ENCODE measurements at regions not wholly inside any gene's neighbourhood (a gene's known extent, or its start where the extent isn't known, plus 50 kb on each side); places are given as distances from the start of the nearest gene placed in this dataset.
"Not testable (repeated sequence)": the region's sequence is repeated elsewhere in the genome, so short reads cannot be mapped to it uniquely, and the experiment has no call there.

DNA sequence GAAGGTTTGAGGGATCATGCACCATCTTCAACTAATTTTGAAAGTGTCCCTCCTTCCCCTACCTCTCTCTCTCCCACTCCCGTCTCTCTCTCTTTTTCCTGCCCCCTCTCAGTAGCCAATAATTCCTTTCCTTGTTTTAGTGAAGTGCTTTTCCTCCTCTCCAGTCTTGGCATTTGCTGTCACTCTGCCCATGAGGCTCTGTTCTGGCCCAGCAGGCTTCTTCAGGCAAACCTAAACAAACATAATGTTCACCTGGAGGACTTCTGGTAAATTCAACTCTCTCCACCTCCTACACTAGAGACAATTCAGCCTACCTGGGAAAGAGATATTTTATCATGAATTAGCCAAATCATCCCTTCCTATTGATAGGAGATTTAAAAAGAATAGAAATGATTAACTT, 86.6 kb upstream of the ADRA1D start:
- DNase-seq, result no peak

DNA sequence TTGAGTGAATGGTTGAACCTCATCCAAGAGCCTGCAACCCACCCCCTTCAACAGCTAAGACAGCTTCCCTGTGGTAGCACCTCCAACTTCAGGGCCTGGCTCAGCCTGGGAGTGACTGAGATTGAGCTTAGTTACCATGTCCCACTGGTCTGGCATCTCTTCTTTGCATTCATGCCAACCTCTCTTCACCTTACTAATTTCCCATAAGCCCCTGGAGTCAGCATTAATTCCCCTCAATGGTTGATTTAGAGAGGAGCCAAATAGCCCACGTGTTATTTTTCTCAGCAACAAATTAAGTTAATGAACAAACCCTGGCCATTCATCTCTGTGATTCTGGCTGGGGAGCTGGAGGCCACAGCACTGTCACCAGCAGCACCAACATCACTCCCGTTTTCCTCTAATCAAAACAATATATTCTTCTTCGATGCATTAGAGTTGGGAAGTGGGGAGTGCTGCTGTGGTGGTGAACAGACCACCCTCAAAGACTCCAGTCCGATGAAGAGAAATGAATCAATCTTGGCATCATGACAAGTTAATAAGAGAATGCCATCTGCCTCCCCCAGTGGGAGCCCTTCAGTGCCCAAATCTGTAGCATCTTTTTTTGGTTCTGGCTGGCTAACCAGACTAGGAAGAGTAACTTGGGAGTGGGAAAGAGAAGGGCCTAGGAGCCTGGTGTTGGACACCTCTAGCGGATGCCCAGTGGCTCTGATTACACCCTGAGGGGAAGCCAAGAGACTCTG, 83.2 kb upstream of the ADRA1D start:
- no peak for DNase-seq

DNA sequence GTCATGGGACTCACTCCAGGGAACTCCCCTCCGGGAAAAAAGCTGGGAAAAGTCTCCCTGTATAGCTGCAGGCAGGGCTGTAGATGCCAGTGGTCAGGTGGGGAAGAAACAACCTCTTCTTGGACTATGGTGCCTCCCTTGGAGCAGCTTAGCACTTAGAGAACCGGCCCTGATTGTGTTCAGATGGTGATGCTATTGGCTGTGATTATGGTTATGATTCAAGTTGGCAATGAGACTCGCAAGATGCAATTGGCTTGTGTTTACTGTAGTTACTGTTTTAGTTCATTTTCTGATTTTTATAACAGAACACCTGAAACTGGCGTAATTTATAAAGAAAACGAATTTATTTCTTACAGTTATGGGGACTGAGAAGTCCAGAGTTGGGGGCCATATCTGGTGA, 80.9 kb upstream of the ADRA1D start:
- no peak for DNase-seq

DNA sequence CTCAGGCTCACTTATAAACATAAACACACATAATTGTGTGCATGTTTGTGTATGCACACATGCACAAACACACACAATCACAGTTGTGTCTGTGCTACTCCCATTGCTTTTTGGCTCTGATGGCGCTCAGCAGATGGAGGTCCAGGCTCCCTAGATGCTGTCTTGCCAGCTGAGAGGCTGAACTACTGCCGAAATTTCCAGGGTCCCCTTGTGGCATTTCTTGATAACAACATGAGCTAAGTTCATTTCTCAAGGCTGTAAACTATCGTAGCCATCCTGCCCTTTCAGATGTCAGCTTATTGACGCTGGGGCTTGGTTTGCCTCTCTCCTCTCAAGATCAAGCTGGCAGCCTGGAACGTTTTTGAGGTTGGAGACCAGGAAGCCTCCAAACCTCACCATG, 80.1 kb upstream of the ADRA1D start:
- no peak for DNase-seq

DNA sequence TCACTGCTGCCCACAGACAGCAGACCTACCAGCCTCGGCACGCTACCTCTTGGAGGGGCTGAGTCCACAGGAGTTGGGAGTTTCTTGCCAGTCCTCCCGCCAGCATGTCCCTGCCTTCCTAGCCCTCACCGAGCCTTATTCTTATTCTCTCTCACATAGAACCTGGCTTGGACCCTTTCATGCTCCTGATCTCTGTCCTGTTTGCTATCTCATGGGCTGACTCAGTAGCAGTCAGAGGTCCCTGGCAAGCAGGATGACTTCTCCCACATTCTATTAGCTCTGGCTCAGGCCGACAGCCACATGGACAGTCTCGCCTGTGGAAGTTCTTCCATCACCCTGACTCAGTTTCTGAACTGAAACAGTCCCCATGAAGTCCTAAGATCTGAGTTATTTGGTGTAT, 79.5 kb upstream of the ADRA1D start:
- no peak for DNase-seq

DNA sequence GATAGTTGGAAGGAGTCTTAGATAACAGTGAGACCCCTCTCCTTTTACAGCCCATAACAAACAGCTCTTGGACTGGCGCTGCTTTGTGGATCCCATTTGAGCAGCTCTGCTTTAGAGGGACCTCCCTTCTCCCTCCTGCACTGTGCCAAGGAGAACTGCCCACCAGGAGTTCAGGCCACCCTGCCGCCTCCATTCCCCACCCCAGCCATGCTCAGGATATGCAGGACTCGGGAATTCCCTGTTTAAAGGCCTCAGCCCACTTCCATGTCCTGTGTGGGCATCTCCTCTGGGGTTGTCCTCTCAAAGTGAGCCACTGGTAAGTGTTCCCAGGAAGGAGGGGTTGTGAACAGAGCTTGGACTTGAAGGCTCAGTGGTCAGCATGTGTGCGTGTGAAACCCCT, 78.9 kb upstream of the ADRA1D start:
- no peak for DNase-seq

DNA sequence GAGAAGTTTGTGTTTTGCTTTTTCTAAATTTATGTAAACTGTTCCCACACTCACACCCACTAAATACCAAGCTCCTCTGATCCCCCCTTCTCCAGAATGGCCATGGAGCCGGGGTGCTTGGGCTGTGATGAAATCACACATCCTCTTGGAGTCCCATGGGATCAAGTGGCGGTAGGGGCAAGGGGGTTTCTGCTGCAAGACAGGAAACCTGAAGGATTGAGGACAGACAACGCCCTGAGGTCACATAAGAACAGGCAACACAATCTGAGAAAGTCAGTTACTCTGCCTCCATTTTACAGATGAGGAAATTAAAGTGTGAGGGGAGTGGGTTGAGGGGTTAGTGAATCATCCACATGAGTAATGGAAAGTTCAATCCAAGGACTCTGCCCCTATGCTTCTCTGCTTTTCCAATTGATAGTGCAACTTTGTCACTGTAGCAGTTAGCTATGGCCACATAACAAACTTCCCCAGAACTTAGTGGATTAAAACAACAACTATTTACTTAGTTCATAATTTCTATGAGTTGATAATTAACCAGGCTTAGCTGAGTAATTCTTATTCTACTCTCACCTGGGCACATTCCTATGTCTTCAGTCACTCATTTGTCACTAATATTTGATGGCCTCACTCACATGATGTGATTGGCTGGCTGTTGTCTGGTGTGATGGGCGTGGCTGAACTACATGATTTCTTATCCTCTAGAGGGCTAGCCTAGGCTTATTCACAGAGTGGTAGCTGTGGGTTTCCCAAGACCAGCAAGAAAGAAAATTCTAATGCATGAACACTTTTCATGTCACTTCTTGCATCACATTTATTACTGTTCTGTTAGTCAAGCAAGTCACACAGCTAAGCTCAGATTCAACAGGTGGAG, 77.3 kb upstream of the ADRA1D start:
- DNase-seq, result no peak

DNA sequence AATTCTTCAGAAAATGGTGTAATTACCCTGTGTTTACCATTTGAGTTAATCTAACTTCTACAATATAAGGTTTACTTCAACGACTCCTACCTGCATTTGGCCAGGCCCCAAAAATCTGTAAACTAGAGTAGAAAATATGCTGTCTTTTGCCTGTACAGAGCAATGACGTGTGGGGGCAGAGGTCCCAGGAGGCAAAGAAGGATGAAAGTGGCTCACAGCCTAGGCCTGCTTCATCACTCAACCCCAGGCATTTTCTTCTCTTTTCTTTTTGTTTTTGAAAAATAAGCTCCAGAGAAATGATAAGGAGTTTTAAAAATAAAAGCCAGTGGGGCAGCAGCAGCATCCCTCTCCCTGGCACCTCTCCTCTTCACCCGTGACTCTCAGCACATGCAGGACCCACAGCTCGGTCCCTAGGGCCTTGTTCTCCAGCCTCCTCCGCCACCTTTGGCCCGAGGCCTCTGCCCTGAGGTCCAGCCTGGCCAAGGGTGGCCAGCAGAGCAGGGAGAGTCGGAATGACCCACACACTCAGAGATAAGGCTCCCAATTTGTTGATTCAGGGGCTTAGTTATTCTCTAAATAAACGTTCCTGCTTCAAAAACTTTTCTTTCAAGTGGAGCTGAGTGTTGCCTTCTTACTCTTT, 76.6 kb upstream of the ADRA1D start:
- DNase-seq, result no peak

DNA sequence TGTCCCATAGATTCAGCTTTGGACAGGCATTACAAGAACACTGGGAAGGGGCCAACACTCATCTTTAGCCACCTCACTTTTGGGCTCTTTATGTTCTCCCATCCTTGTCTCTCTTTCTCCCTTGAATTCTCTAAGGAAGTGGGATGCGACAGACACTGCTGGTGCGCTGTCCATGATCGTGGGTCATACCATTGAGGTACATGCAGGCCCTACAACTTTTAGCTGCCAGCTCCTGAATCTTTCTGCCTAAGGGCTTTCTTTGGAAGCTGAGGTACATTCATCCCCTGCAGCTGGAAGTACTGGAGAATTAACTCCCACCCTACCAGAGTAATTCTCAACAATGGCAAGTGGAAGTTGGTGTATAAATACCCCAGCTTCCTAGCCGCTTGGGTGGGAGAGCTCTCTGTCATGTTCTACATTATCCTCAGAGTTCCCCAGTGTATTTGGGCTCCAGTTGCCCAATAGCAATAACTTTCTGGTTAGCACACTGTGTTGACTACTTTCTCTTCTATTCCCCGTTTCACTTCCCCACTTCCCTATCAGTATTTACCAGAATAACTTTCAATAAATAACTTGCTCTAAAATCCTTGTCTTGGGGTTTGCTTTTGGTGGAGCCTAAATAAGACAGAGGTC, 75.6 kb upstream of the ADRA1D start:
- no peak for DNase-seq

DNA sequence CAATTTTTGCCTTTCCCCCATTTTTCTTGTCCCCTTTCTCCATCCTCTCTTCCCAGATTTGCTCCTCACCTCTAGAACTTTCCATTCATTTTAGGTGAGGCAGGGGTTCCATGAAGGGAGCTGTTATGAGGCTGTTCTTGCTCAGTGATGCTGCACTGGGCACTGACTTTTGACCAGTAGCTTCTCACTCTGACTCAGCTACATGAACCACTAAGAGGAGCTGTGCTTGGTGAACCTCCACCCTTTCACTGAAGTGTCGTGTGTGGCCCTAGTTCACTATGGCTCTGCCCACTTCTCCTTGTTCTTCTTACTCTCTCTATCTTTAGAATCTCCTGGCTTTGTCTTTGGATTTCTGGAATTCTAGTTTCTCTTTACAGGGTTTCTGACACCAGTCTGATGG, 73.4 kb upstream of the ADRA1D start:
- no peak for DNase-seq

DNA sequence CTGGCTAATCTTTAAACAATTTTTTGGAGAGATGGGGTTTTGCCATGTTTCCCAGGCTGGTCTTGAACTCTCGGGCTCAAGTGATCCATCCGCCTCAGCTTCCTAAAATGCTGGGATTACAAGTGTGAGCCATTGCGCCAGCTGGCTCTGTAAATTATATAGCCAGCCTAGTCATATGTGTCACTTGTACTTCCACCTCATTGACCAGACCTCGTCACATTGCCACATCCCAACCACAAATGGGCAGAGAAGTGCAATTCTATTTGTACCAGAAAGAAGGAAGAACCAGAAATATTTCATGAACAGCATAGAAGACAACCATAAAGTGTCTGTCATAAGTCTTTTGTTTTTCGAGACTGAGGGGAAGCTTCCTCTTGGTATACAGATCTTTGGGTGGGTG, 71.2 kb upstream of the ADRA1D start:
- DNase-seq, result no peak

DNA sequence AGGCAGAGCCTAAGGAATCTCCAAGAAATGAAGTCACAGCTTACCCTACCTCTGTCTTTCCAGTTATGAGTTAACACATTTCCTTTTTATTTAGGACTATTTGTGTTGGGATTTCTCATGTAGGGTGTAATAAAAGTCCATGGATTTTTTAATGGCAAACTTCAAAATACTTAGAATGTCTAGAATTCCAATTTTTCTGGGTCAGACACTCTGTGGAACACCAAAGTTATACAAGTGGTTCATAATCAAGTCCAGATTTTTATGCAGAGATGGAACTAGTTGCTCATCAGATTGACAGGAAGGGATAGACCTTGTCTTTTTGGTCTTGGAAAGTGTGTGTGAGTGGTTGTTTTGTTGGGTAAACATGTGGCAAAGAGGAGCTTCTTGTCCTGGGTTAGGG, 69.8 kb upstream of the ADRA1D start:
- no peak for DNase-seq

DNA sequence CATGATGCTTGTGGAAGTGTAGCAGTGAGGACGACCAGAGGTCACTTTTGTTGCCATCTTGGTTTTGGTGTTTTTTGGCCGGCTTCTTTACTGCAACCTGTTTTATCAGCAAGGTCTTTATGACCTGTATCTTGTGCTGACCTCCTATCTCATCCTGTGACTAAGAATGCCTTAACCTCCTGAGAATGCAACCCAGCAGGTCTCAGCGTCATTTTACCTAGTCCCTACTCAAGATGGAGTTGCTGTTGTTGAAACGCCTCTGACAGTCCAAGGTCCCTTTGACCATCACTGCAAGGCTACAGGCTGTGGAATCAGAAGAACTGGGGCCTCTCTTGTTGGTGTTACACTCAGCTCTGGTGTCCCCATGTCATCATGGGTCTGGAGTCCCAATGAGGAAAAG, 61.5 kb upstream of the ADRA1D start:
- not testable (repeated sequence) for DNase-seq

DNA sequence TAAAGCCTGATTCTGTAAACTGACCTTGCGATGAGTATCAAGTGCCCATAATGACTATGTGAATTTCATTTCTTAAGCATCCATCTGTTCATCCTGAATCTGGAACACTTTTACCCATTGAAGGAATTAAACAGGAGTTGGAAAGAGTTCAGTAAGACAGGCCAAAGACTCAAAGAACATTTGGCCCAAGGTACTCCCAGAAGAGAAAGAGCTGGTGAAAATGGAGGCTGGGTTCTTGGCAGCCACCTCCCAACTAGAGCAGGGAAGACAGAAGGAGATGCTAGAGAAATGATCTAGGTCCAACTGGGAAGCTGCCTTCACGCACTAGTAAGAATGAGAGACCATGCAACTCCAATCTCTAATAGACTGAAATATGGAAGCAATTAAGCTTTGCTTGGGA, 57.1 kb upstream of the ADRA1D start:
- no peak for DNase-seq

DNA sequence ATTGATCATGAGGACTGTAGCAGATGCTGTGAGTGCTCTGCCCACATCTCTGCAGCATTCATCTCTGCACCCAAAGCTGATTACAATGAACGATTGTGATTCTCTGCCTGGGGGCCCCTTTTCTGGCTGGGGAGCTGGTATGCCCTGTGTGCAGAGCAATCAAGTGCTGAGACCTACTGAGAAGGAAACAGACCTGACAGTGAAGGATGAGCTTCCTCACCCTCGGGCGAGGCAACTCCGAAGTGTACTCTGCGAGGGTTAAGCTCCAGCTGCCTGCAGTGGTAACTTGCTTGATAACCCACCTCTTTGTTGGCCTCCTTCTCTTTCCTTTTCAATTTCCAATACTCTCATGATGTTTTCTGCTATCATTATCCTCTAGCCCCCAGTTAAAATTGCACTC, 56.0 kb upstream of the ADRA1D start:
- no peak for DNase-seq

DNA sequence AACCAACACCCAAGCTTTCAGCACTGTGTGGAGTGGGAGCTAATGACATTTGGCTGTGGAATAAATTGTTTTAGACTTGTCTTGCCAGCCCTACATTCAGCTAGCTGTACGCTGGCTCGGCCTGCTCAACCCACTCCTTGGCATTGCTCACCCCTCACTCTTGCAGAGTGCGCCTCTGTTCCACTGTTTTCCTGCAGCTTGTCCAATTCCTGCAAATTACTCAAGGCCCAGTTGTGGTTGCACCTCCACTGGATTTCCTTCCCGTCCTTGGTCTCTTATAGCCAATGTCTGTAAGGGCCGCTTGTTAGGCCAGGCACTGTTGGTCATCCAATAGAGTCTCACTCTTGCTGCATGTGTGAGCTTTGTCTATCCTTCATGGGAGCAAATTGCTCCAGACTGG, 55.5 kb upstream of the ADRA1D start:
- no peak for DNase-seq

DNA sequence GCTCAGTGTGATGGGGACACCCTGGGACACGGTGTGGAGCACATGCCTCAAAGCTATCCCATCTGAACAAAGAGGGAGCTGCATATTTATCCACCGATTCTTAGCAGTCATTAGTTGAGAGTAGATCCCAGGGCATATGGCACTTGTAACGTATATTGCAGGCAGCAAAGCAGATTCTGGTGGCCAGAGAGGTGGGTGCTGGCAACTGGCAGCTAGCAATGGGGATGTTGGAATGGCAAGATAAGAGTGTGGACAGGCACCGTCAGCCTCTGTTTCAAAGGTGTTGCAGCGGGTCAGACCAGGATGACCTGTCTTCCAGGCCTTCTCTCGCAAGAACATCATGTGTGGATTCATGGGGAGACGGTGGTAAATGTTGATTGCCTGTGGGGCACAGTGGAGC, 54.0 kb upstream of the ADRA1D start:
- no peak for DNase-seq

DNA sequence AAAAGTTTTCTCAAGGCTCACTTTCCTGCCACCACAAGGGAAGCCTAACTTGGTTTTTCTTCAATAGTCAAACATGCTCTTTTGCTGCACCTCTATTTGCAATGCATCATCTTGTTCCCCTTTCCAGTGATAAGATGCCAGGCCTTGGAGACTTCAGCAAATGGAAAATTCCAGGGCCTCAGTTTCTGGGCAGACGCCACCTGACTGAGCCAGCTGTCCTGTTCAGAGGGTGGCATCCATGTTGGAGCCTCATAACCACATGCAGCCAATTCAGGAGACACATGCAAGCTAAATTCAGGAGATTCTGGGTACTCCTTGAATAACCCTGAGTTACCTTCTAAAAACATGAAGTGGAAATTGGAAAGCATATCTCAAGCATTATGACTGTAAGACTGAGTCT, 51.8 kb upstream of the ADRA1D start:
- no peak for DNase-seq

DNA sequence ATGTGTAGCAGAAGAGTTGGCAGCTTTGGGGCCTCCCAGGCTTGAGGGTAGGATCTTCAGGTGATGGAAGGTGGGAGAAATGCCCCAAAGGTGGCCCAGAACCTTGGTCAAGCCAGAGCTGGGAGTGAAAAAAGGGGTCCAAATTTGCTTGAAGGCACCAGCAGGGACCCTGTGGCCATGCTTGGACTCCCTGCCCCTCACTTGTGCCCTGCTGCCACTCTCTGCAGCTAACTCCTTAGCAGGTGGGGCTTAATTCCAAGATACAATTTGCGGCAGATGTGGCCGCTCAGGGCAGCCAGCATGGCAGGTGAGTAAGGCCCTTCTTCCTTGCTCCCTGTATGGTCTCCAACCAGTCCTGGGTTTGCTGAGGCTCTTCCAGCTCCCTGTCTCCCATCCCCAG, 51.3 kb upstream of the ADRA1D start:
- DNase-seq, result no peak

DNA sequence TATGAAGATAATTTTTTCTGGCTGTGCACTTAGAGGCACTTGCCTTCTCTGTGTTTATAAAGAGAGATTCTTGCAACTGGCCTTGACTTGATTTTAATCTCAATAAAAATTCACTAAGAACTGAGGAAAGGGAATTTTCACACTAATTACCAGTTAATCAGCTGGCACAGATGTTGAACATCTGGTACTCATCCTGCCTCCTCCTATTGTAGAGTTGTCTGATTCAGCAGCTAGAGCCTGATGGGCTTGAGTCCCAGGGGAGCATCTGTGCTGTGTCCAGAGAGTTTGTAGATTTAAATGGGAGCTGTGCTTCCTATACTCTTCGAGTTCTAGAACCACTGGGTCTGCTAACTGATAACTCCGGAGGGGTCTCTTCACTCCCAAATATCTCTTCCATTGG, 50.7 kb upstream of the ADRA1D start:
- no peak for DNase-seq

DNA sequence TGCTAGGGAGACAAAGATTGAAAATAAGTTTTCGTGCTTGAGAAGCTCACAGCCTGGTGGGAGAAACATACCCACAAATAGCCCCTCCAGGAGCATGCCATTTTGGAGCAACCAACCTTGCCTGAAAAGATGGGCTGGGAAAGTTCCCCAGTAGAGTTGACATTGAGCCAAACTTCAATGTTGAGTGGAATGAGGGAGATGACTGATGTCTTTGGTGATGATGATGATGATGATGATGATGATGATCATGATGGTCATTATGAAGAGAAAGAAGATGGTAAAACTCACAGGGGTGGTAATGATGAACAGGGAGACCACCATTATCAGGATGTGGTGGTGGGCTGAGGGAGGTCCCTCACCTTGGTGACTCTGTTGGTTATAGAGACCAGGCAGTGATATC, 50.1 kb upstream of the ADRA1D start:
- no peak for DNase-seq

All from stimulated activated naive CD4-positive, alpha-beta T cell (primary cell).